ENCODE measurements at regions not wholly inside any gene's neighbourhood (a gene's known extent, or its start where the extent isn't known, plus 50 kb on each side); places are given as distances from the start of the nearest gene placed in this dataset.

GRCh38 chr12:18942669-18943068 is 186.9 kb upstream of the PLEKHA5 start:
- TF ChIP-seq CTCF (IDR thresholded peaks at IDR 0.05; ENCODE audit: extremely low read depth in 1 of 2, insufficient read depth in 1 of 2, low read depth in 1 of 2, low read length in 2 of 2) (no peak), POLR2A (IDR thresholded peaks at IDR 0.05; ENCODE audit: low read depth, low read length) (no peak), JUN (IDR thresholded peaks at IDR 0.05; ENCODE audit: borderline replicate concordance, insufficient read depth, insufficient read length, low read depth) (no peak)
